Endothelial cell (in vitro differentiated cells): ENCODE measurements at regions not wholly inside any gene's neighbourhood (a gene's known extent, or its start where the extent isn't known, plus 50 kb on each side); places are given as distances from the start of the nearest gene placed in this dataset.
"Not testable (repeated sequence)": the region's sequence is repeated elsewhere in the genome, so short reads cannot be mapped to it uniquely, and the experiment has no call there.

ENCODE experiments used
- DNase-seq: peaks from one replicate; pipeline ENCODE4 v3.0.0; 2021; ENCODE audit warnings: low spot score
- H3K27ac Mint-ChIP-seq: one replicate; pipeline ENCODE4 v1.8.0; 2021; ENCODE audit warnings: mixed read lengths, inconsistent platforms; ENCODE audit not compliant: unreplicated experiment
- H3K27me3 Mint-ChIP-seq: one replicate; pipeline ENCODE4 v1.8.0; 2021; ENCODE audit warnings: mild to moderate bottlenecking, moderate library complexity, mixed read lengths, inconsistent platforms; ENCODE audit not compliant: unreplicated experiment
- H3K36me3 Mint-ChIP-seq: one replicate; pipeline ENCODE4 v1.8.0; 2021; ENCODE audit warnings: mild to moderate bottlenecking, low read depth, mixed read lengths, inconsistent platforms; ENCODE audit not compliant: unreplicated experiment
- H3K4me1 Mint-ChIP-seq: one replicate; pipeline ENCODE4 v1.8.0; 2021; ENCODE audit warnings: mild to moderate bottlenecking, mixed read lengths, inconsistent platforms; ENCODE audit not compliant: unreplicated experiment
- H3K4me3 Mint-ChIP-seq: one replicate; pipeline ENCODE4 v1.8.0; 2021; ENCODE audit warnings: mild to moderate bottlenecking, mixed read lengths, inconsistent platforms; ENCODE audit not compliant: unreplicated experiment
- H3K9me3 Mint-ChIP-seq: one replicate; pipeline ENCODE4 v1.8.0; 2021; ENCODE audit warnings: mixed read lengths, inconsistent platforms; ENCODE audit not compliant: unreplicated experiment
- TF ChIP-seq, protein P1 (sequence below): fragments of 200-600 bp; sonication (generic); IDR thresholded peaks from one replicate; pipeline ENCODE4 v1.5.0; 2021; ENCODE audit warnings: antibody characterized with exemption; ENCODE audit not compliant: unreplicated experiment

DNA sequence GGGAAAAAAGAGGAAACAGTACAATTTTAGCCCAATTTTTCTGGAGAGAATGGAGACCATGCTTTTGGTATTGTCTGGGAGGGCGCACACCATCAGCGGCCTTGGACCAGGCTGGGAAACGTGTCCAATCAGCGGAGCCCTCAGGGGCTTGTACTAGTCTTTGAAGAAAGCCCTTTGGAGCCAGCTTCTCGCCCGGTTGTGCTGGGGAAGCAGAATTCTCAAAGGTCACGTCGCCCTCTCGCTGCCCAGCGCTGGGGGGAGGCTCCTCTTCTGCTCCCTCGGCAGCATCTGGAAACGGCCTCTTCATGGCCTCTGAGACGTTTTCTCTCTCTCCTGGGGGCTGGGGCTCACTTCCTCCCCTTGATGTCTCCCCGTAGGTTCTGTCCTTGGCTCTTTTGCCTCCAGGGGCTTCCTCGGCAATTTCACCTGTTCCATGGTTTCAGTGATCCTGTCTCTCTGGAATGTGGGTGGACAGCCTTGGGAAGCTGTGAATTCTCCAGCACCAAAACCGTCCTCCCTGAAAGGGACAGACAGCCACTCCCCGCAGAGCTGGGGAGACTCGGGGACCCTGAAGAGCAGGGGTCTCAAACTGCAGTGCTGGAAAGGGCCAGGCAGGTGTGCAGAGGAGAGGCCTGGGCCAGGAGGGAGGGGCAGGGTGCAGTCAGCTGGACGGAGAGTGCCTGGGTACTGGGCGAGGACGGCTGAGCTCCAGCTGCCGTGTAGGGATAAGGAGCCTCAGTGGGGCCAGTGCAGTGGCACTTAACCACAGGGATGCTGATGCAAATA, 80.2 kb downstream of the RPS6KA4 start:
- TF ChIP-seq, protein P1, sequence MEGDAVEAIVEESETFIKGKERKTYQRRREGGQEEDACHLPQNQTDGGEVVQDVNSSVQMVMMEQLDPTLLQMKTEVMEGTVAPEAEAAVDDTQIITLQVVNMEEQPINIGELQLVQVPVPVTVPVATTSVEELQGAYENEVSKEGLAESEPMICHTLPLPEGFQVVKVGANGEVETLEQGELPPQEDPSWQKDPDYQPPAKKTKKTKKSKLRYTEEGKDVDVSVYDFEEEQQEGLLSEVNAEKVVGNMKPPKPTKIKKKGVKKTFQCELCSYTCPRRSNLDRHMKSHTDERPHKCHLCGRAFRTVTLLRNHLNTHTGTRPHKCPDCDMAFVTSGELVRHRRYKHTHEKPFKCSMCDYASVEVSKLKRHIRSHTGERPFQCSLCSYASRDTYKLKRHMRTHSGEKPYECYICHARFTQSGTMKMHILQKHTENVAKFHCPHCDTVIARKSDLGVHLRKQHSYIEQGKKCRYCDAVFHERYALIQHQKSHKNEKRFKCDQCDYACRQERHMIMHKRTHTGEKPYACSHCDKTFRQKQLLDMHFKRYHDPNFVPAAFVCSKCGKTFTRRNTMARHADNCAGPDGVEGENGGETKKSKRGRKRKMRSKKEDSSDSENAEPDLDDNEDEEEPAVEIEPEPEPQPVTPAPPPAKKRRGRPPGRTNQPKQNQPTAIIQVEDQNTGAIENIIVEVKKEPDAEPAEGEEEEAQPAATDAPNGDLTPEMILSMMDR = no peak
- peaks cover 3% of the 10 kb centered on the region for H3K36me3 Mint-ChIP-seq
- no peaks in the 10 kb centered on the region for H3K9me3 Mint-ChIP-seq
- no peak for DNase-seq
- peaks cover 4% of the 10 kb centered on the region for H3K27me3 Mint-ChIP-seq
- peaks cover 9% of the 10 kb centered on the region for H3K4me1 Mint-ChIP-seq
- H3K4me3 Mint-ChIP-seq = no peak overlapping the region
- no peak overlapping the region for H3K27ac Mint-ChIP-seq

DNA sequence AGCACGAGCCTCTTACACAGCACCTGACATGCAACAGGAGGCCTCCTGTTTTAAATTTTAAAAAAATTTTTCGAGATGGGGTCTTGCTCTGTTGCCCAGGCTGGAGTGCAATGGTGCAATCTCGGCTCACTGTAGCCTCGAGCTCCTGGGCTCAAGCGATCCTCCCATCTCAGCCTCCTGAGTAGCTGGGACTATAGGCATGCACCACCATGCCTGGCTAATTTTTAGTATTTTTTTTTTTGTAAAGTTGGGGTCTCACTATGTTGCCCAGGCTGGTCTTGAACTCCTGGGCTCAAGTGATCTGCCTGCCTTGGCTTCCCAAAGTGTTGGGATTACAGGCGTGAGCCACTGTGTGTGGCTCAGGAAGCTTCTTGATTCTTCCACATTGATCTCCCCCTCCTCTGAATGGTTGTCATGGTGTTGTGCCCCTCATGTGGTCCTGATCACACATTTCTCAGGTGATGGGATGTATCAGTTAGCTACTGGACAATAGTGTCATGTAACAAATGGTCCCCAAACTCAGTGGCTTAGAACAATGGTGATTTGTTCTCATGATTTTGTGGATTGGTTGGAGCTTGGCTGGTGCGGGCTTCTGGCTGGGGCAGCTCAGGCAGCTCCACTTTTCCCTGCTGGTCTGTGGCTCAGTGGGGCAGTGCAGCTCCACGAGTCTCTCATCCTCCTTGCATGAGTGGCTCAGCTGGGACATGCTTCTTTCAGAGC, 81.0 kb downstream of the RPS6KA4 start:
- not testable (repeated sequence) for H3K27ac Mint-ChIP-seq, H3K4me1 Mint-ChIP-seq, H3K36me3 Mint-ChIP-seq, H3K27me3 Mint-ChIP-seq, DNase-seq, H3K9me3 Mint-ChIP-seq, H3K4me3 Mint-ChIP-seq

DNA sequence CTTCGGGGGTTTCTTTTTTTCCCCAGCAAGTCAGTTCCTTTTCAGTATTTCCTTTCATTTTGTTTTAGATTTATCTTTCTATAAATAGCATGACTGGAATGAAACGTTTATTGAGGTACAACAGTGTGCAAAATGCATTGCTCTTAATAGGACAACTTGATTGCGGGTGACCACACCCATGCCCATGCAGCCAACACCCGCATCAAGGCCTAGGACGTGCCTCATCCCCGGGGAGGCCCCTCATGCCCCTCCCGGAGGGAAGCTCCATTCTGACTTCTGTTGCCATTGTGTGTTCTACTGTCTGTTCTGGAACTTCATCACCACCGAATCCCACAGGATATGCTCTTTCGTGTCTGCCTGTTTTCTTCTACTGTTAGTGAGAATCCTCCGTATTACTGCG, 82.2 kb downstream of the RPS6KA4 start:
- no peak overlapping the region for H3K27ac Mint-ChIP-seq
- DNase-seq = no peak
- peaks cover 9% of the 10 kb centered on the region for H3K4me1 Mint-ChIP-seq
- peaks cover 4% of the 10 kb centered on the region for H3K27me3 Mint-ChIP-seq
- H3K9me3 Mint-ChIP-seq = no peaks in the 10 kb centered on the region
- no peak overlapping the region for H3K4me3 Mint-ChIP-seq
- TF ChIP-seq, protein P1 = no peak
- peaks cover 3% of the 10 kb centered on the region for H3K36me3 Mint-ChIP-seq

DNA sequence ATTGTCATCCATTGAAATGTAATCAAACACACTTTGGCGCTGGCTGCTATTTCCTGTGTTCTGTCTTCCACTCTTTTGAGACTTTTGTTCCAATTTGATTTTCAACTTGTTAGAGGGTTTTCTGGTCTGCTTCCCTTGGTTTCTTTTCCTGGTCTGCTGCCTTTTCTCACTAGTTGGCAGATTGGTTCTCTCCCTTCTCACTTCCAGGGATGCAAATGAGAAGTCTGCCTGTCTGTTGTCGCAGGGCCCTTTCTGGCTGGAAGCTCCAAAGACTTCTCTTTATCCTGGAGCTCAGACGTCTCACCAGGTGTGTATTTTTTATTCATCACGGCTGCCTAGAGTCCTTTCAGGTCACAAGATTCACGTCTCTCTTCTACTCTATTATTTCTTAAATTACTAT, 84.0 kb downstream of the RPS6KA4 start:
- Mint-ChIP-seq H3K9me3 (no peaks in the 10 kb centered on the region), H3K27me3 (peaks cover 4% of the 10 kb centered on the region), H3K4me3 (no peak overlapping the region), H3K27ac (no peak overlapping the region), H3K36me3 (peaks cover 3% of the 10 kb centered on the region), H3K4me1 (peaks cover 9% of the 10 kb centered on the region)
- no peak for DNase-seq
- TF ChIP-seq, protein P1 = no peak

DNA sequence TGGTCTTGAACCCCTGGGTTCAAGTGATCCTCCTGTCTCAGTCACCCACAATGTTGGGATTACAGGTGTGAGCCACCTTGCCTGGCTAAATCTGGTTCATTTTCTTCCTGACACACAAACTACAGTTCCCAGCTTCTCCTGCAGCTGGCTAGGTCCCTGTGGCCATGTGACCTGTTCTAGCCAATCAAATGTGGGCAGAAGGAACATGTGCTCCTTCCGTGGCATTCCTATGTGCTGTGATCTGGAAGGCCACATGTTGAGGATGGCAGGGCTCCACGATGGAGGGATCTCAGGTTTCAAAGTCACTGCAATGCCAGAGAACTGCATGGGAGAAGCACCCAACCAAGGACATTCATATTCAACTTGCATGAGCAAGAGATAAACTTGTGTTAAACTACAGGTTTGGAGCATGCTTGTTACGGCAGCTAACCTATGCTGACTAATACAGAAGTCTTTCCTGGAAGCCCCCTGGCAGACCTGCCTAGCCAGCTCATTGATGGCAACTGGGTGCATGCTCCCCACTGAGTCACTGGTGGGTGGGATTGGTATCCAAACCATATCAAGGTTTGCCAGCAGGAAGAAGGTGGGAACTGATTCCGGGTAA, 86.0 kb downstream of the RPS6KA4 start:
- Mint-ChIP-seq H3K27ac (no peak overlapping the region), H3K4me1 (peaks cover 9% of the 10 kb centered on the region), H3K27me3 (peaks cover 4% of the 10 kb centered on the region), H3K9me3 (no peaks in the 10 kb centered on the region), H3K36me3 (peaks cover 3% of the 10 kb centered on the region), H3K4me3 (no peak overlapping the region)
- TF ChIP-seq, protein P1 = no peak
- no peak for DNase-seq
